Keratinocyte (primary cell): ENCODE measurements at regions not wholly inside any gene's neighbourhood (a gene's known extent, or its start where the extent isn't known, plus 50 kb on each side); places are given as distances from the start of the nearest gene placed in this dataset.

Source experiments
- DNase-seq: peaks from one replicate; pipeline ENCODE4 v3.0.0-alpha.2; 2011; ENCODE audit warnings: low read depth, missing footprints, low spot score
- FAIRE-seq: peaks from 2 replicates; lab custom pipeline; 2011; peaks lifted over from hg19 to GRCh38; lab: Jason Lieb, UNC
- H2AFZ ChIP-seq: 2 replicates; pipeline ENCODE4 v1.6.0; 2012; ENCODE audit warnings: low read length, control low read depth, inconsistent platforms; ENCODE audit not compliant: control insufficient read depth
- H3K27ac ChIP-seq: 2 replicates; pipeline ENCODE4 v1.5.1; 2011; ENCODE audit warnings: low read length; ENCODE audit not compliant: control insufficient read depth, insufficient read depth
- H3K27me3 ChIP-seq: 3 replicates; pipeline ENCODE4 v1.6.0; 2011; ENCODE audit warnings: low read length; ENCODE audit not compliant: control insufficient read depth, insufficient read depth; ENCODE audit errors: extremely low read depth
- H3K36me3 ChIP-seq, 2 experiments: 2 replicates in 1 of 2; 3 replicates in 1 of 2; pipeline ENCODE4 v1.5.1; 2011; ENCODE audit warnings: low read length in 2 of 2, mild to moderate bottlenecking in 1 of 2; ENCODE audit not compliant: control insufficient read depth in 2 of 2, insufficient read depth in 2 of 2; ENCODE audit errors: extremely low read depth in 1 of 2
- H3K4me1 ChIP-seq: 3 replicates; pipeline ENCODE4 v1.5.1; 2011; ENCODE audit warnings: low read length; ENCODE audit not compliant: control insufficient read depth, insufficient read depth; ENCODE audit errors: extremely low read depth
- H3K4me2 ChIP-seq: 3 replicates; pipeline ENCODE4 v1.6.0; 2011; ENCODE audit warnings: low read depth, low read length; ENCODE audit not compliant: control insufficient read depth, insufficient read depth; ENCODE audit errors: extremely low read depth
- H3K4me3 ChIP-seq, 3 experiments: fragments of 200-600 bp in 1 of 3; sonication (generic) in 1 of 3; 2 replicates in 2 of 3; 3 replicates in 1 of 3; pipeline ENCODE4 v1.5.1; 2011 to 2016; ENCODE audit warnings: low read length in 3 of 3, mild to moderate bottlenecking in 3 of 3, control low read depth in 2 of 3, inconsistent platforms in 1 of 3, low read depth in 1 of 3, mixed read lengths in 1 of 3, mixed run types in 1 of 3, moderate library complexity in 1 of 3; ENCODE audit not compliant: control insufficient read depth in 2 of 3, insufficient read depth in 2 of 3; ENCODE audit errors: extremely low read depth in 1 of 3
- H3K79me2 ChIP-seq: 2 replicates; pipeline ENCODE4 v1.6.0; 2012; ENCODE audit warnings: low read length; ENCODE audit not compliant: control insufficient read depth, insufficient read depth
- H3K9ac ChIP-seq: 3 replicates; pipeline ENCODE4 v1.6.0; 2011; ENCODE audit warnings: low read length; ENCODE audit not compliant: control insufficient read depth, insufficient read depth; ENCODE audit errors: extremely low read depth
- H3K9me1 ChIP-seq: 3 replicates; pipeline ENCODE4 v1.6.0; 2011; ENCODE audit warnings: low read length; ENCODE audit not compliant: control insufficient read depth, insufficient read depth; ENCODE audit errors: extremely low read depth
- H3K9me3 ChIP-seq: 2 replicates; pipeline ENCODE4 v1.5.1; 2012; ENCODE audit warnings: low read depth, low read length; ENCODE audit not compliant: control insufficient read depth
- H4K20me1 ChIP-seq: 3 replicates; pipeline ENCODE4 v1.6.0; 2011; ENCODE audit warnings: low read length; ENCODE audit not compliant: control insufficient read depth, insufficient read depth; ENCODE audit errors: extremely low read depth
- EZH2 ChIP-seq: IDR thresholded peaks from one replicate; pipeline ENCODE4 v1.6.1; 2012; ENCODE audit warnings: inconsistent platforms, mild to moderate bottlenecking, low read length, moderate library complexity
- dilution Hi-C: fragments of 300-500 bp; cut with MboI; formaldehyde crosslinking; loops from one replicate; pipeline ENCODE4 v1.7.0; 2020; ENCODE audit warnings: low sequenced_read_pairs; ENCODE audit not compliant: extremely low pct_ligation_motif_present
- TF ChIP-seq, protein P1 (sequence below), 3 experiments: IDR thresholded peaks in 1 of 3; conservative IDR thresholded peaks in 1 of 3; optimal IDR thresholded peaks in 1 of 3; 2 replicates in 2 of 3; 3 replicates in 1 of 3; pipeline versions ENCODE3 to v1.5.1; 2011; ENCODE audit warnings: low read length in 3 of 3, mild to moderate bottlenecking in 3 of 3, moderate library complexity in 2 of 3, control low read depth in 1 of 3, inconsistent platforms in 1 of 3; ENCODE audit not compliant: insufficient read depth in 2 of 3; ENCODE audit errors: extremely low read depth in 1 of 3

GRCh38 chr7:46720761-46721160, 799.7 kb upstream of the IGFBP3 start:
- dilution Hi-C loops = no loop called here
- Histone ChIP-seq H3K4me3 (no peak overlapping the region), H4K20me1 (no peaks in the 10 kb centered on the region), H3K27me3 (no peaks in the 10 kb centered on the region), H3K4me2 (no peak overlapping the region), H3K9me1 (no peaks in the 10 kb centered on the region), H3K79me2 (no peaks in the 10 kb centered on the region), H3K9me3 (no peaks in the 10 kb centered on the region), H3K4me1 (no peaks in the 10 kb centered on the region), H2AFZ (no peak overlapping the region), H3K27ac (no peak overlapping the region), H3K9ac (no peak overlapping the region), H3K36me3 (no peaks in the 10 kb centered on the region)
- FAIRE-seq (no peak), DNase-seq (no peak)
- TF ChIP-seq, protein P1, sequence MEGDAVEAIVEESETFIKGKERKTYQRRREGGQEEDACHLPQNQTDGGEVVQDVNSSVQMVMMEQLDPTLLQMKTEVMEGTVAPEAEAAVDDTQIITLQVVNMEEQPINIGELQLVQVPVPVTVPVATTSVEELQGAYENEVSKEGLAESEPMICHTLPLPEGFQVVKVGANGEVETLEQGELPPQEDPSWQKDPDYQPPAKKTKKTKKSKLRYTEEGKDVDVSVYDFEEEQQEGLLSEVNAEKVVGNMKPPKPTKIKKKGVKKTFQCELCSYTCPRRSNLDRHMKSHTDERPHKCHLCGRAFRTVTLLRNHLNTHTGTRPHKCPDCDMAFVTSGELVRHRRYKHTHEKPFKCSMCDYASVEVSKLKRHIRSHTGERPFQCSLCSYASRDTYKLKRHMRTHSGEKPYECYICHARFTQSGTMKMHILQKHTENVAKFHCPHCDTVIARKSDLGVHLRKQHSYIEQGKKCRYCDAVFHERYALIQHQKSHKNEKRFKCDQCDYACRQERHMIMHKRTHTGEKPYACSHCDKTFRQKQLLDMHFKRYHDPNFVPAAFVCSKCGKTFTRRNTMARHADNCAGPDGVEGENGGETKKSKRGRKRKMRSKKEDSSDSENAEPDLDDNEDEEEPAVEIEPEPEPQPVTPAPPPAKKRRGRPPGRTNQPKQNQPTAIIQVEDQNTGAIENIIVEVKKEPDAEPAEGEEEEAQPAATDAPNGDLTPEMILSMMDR (optimal IDR thresholded peaks at IDR 0.05 in 1 of 3, IDR thresholded peaks at IDR 0.05 in 1 of 3, conservative IDR thresholded peaks at IDR 0.05 in 1 of 3; ENCODE audit: extremely low read depth in 1 of 3, insufficient read depth in 2 of 3, low read length in 3 of 3) = no peak
- TF ChIP-seq EZH2 = no peak

DNA sequence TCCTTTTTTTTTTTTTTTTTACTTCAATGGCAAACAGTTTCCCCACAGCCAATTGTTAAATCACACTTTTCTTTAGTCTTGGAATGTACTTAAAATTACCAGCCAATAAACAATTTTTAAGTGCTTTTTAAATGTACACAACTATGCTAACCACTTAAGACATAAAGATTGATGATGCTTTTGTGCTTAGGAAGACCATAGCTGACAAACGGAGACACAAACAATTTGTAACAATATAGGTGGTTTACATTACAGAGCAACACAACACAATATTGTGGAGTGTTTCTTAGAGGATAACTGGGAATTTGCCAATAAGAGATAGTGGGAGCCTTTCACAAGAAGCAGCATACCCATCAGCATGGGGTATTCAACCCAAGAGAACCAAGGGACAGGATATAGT, 798.5 kb upstream of the IGFBP3 start:
- TF ChIP-seq, protein P1 (optimal IDR thresholded peaks at IDR 0.05 in 1 of 3, IDR thresholded peaks at IDR 0.05 in 1 of 3, conservative IDR thresholded peaks at IDR 0.05 in 1 of 3; ENCODE audit: extremely low read depth in 1 of 3, insufficient read depth in 2 of 3, low read length in 3 of 3) = no peak
- no peak for TF ChIP-seq EZH2
- no peaks in the 10 kb centered on the region for H3K27me3 ChIP-seq
- no peaks in the 10 kb centered on the region for H3K9me1 ChIP-seq

More for the DNA sequence above, 798.5 kb upstream of the IGFBP3 start:
- no peaks in the 10 kb centered on the region for H4K20me1 ChIP-seq
- H2AFZ ChIP-seq = no peak overlapping the region
- H3K9me3 ChIP-seq = no peaks in the 10 kb centered on the region
- H3K4me1 ChIP-seq = no peaks in the 10 kb centered on the region
- no peak overlapping the region for H3K27ac ChIP-seq
- FAIRE-seq = no peak
- H3K79me2 ChIP-seq = no peaks in the 10 kb centered on the region
- dilution Hi-C loops = no loop called here
- no peak overlapping the region for H3K9ac ChIP-seq
- H3K36me3 ChIP-seq = no peaks in the 10 kb centered on the region
- no peak overlapping the region for H3K4me2 ChIP-seq
- no peak overlapping the region for H3K4me3 ChIP-seq
- no peak for DNase-seq
